Neural cell (in vitro differentiated cells): ENCODE measurements at regions not wholly inside any gene's neighbourhood (a gene's known extent, or its start where the extent isn't known, plus 50 kb on each side); places are given as distances from the start of the nearest gene placed in this dataset.

Experiments used
- CTCF ChIP-seq: fragments of 450-650 bp; IDR thresholded peaks from 2 replicates; pipeline ENCODE4 v1.5.1; 2014; ENCODE audit warnings: antibody characterized with exemption, mild to moderate bottlenecking, moderate library complexity; ENCODE audit not compliant: poor library complexity, severe bottlenecking
- EP300 ChIP-seq: fragments of 450-650 bp; conservative IDR thresholded peaks from 2 replicates; pipeline ENCODE4 v1.6.1; 2014; ENCODE audit warnings: antibody characterized with exemption, mild to moderate bottlenecking, moderate library complexity; ENCODE audit not compliant: poor library complexity, severe bottlenecking
- EZH2 ChIP-seq: fragments of 200-600, 300-800 bp; shearing (Covaris generic), sonication (generic); IDR thresholded peaks from 2 replicates; pipeline ENCODE4 v1.6.1; 2014; ENCODE audit warnings: antibody characterized with exemption, low read length, borderline replicate concordance, mild to moderate bottlenecking; ENCODE audit not compliant: insufficient read depth, poor library complexity, severe bottlenecking
- MXI1 ChIP-seq: fragments of 450-650 bp; conservative IDR thresholded peaks from 2 replicates; pipeline ENCODE4 v1.6.1; 2014; ENCODE audit warnings: antibody characterized with exemption, mild to moderate bottlenecking; ENCODE audit not compliant: poor library complexity, severe bottlenecking
- POLR2AphosphoS5 ChIP-seq: IDR thresholded peaks from 2 replicates; pipeline ENCODE4 v1.6.1; 2012
- RAD21 ChIP-seq: fragments of 450-650 bp; conservative IDR thresholded peaks from 2 replicates; pipeline ENCODE4 v1.6.1; 2014; ENCODE audit warnings: antibody characterized with exemption, mild to moderate bottlenecking, moderate library complexity
- REST ChIP-seq: IDR thresholded peaks from 2 replicates; pipeline ENCODE4 v1.6.1; 2012; ENCODE audit warnings: borderline replicate concordance
- SMC3 ChIP-seq: fragments of 450-650 bp; conservative IDR thresholded peaks from 2 replicates; pipeline ENCODE4 v1.6.1; 2014; ENCODE audit warnings: antibody characterized with exemption, mild to moderate bottlenecking, moderate library complexity; ENCODE audit not compliant: poor library complexity
- TAF1 ChIP-seq: IDR thresholded peaks from 2 replicates; pipeline ENCODE4 v1.6.1; 2012; ENCODE audit warnings: low read depth

- TF ChIP-seq CTCF (no peak), POLR2AphosphoS5 (no peak), RAD21 (no peak), REST (no peak), TAF1 (no peak), EP300 (no peak), EZH2 (no peak), SMC3 (no peak), MXI1 (no peak)
Measured at GRCh38 chr3:174430986-174431385, 428.1 kb upstream of the NAALADL2 start.
